ENCODE measurements at regions not wholly inside any gene's neighbourhood (a gene's known extent, or its start where the extent isn't known, plus 50 kb on each side); places are given as distances from the start of the nearest gene placed in this dataset.

DNA sequence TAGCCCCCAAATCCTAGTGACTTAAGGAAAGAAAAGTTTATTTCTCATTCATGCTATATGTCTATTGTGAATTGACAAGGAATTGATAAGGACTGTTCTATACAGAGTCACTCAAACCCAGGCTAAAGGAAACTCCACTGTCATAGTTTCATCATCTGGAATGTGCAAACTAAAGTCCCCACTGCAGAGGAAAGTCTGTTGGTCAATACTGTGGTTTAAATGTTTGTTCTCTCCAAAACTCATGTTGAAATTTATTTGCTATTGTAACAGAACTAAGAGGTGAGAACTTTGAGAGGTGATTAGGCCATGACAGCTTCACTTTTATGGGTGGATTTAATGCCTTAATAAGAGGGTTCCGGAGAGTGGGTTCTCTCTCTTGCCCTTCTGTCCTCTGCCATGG lies 149.6 kb downstream of the COX18 start:
- Mint-ChIP-seq H3K4me3 (no peak overlapping the region), H3K9me3 (peaks cover 3% of the 10 kb centered on the region), H3K27ac (no peak overlapping the region), H3K36me3 (ENCODE audit: low read depth) (no peaks in the 10 kb centered on the region), H3K4me1 (ENCODE audit: low read depth) (no peaks in the 10 kb centered on the region), H3K27me3 (no peaks in the 10 kb centered on the region)
- intact Hi-C loops (cut with micrococcal nuclease), result no loop called here

DNA sequence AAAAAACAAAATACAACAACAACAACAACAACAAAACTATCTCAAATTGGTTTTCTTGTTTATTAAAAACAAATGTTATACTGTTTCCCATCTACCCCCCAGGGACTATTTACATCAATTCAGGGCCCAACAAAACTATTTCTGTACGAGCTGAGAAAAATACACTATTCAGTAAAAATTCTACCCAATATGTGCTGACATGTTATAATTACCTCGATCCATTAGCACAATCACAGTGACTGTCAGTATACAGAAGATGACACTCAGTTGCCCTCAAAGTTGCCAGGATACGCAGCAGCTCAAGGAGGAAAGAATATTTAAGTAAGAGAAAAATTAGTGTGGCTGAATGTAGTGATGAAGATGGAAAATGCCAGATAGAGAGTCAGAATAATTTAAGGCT lies 150.1 kb downstream of the COX18 start:
- intact Hi-C loops (cut with micrococcal nuclease), result no loop called here
- H3K9me3 Mint-ChIP-seq, result no peaks in the 10 kb centered on the region
- H3K27me3 Mint-ChIP-seq, result no peaks in the 10 kb centered on the region
- H3K4me3 Mint-ChIP-seq, result no peak overlapping the region
- H3K36me3 Mint-ChIP-seq (ENCODE audit: low read depth), result no peaks in the 10 kb centered on the region
- no peaks in the 10 kb centered on the region for H3K4me1 Mint-ChIP-seq (ENCODE audit: low read depth)
- no peak overlapping the region for H3K27ac Mint-ChIP-seq

GRCh38 chr4:72918362-72918761 lies 151.2 kb downstream of the COX18 start:
- no peak overlapping the region for H3K4me3 Mint-ChIP-seq
- intact Hi-C loops (cut with micrococcal nuclease), result no loop called here

GRCh38 chr4:72911316-72911715 lies 158.2 kb downstream of the COX18 start:
- Mint-ChIP-seq H3K4me1 (ENCODE audit: low read depth) (no peaks in the 10 kb centered on the region), H3K4me3 (no peak overlapping the region), H3K36me3 (ENCODE audit: low read depth) (no peaks in the 10 kb centered on the region), H3K9me3 (peaks cover 18% of the 10 kb centered on the region), H3K27ac (no peak overlapping the region), H3K27me3 (no peaks in the 10 kb centered on the region)
- intact Hi-C loops (cut with micrococcal nuclease), result no loop called here

More at GRCh38 chr4:72918362-72918761, 151.2 kb downstream of the COX18 start:
- Mint-ChIP-seq H3K36me3 (ENCODE audit: low read depth) (no peaks in the 10 kb centered on the region), H3K4me1 (ENCODE audit: low read depth) (no peaks in the 10 kb centered on the region), H3K9me3 (no peaks in the 10 kb centered on the region), H3K27ac (no peak overlapping the region), H3K27me3 (no peaks in the 10 kb centered on the region)

- peaks cover 18% of the 10 kb centered on the region for H3K9me3 Mint-ChIP-seq
- no peak overlapping the region for H3K4me3 Mint-ChIP-seq
- H3K27me3 Mint-ChIP-seq, result no peaks in the 10 kb centered on the region
- H3K27ac Mint-ChIP-seq, result no peak overlapping the region
- H3K4me1 Mint-ChIP-seq (ENCODE audit: low read depth), result no peaks in the 10 kb centered on the region
- H3K36me3 Mint-ChIP-seq (ENCODE audit: low read depth), result no peaks in the 10 kb centered on the region
- intact Hi-C loops (cut with micrococcal nuclease), result no loop called here
Observed at GRCh38 chr4:72909461-72909860, 160.1 kb downstream of the COX18 start.

DNA sequence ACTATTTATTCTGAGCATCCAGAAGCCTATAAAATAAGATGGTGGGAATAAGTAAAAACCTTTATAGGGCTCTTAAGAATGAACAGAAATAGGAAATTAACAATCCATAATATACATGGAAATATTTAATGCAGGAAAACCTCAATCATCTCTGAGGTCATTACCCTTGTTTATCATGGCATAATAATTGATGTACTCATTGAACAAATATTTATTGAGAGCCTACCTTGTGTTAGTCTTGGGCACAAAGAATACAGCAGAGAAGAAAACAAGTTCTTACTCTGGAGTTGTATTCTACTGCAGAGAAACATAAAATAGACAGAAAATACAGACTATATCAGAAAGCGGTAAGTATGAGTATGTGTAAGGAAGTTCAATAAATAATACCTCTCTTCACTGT lies 167.2 kb downstream of the COX18 start:
- Mint-ChIP-seq H3K36me3 (ENCODE audit: low read depth) (no peaks in the 10 kb centered on the region), H3K27ac (no peak overlapping the region), H3K4me1 (ENCODE audit: low read depth) (no peaks in the 10 kb centered on the region), H3K4me3 (no peak overlapping the region), H3K27me3 (no peaks in the 10 kb centered on the region), H3K9me3 (no peaks in the 10 kb centered on the region)
- intact Hi-C loops (cut with micrococcal nuclease), result no loop called here

- Mint-ChIP-seq H3K4me1 (ENCODE audit: low read depth) (no peaks in the 10 kb centered on the region), H3K27me3 (no peaks in the 10 kb centered on the region), H3K27ac (no peak overlapping the region), H3K4me3 (no peak overlapping the region), H3K36me3 (ENCODE audit: low read depth) (no peaks in the 10 kb centered on the region), H3K9me3 (no peaks in the 10 kb centered on the region)
- intact Hi-C loops (cut with micrococcal nuclease), result no loop called here
Observed at GRCh38 chr4:72901553-72901952, 168.0 kb downstream of the COX18 start.

DNA sequence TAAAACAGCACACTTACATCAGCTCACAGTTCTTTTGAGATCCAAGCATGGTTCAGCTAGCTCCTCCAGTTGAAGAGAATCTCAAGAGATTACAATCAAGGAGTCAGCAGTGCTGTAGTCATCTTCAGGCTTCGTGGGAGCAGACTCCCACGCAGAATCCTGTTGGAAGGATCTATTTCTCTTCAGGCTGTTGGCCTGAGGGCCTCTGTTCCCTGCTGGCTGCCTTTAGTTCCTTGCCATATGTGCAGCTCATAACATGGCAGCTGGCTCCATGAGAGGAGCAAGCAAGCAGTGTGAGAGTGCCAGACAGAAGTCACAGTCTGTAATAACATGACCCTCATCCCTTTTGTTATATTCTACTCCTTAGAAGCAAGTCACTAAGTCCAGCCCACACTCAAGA lies 168.6 kb downstream of the COX18 start:
- H3K4me1 Mint-ChIP-seq (ENCODE audit: low read depth), result no peaks in the 10 kb centered on the region

GRCh38 chr4:72899621-72900020 lies 169.9 kb downstream of the COX18 start:
- intact Hi-C loops (cut with micrococcal nuclease), result no loop called here
- Mint-ChIP-seq H3K27me3 (no peaks in the 10 kb centered on the region), H3K27ac (no peak overlapping the region), H3K4me1 (ENCODE audit: low read depth) (no peaks in the 10 kb centered on the region), H3K36me3 (ENCODE audit: low read depth) (no peaks in the 10 kb centered on the region), H3K4me3 (no peak overlapping the region), H3K9me3 (no peaks in the 10 kb centered on the region)

More for the DNA sequence above, 168.6 kb downstream of the COX18 start:
- no peaks in the 10 kb centered on the region for H3K36me3 Mint-ChIP-seq (ENCODE audit: low read depth)
- intact Hi-C loops (cut with micrococcal nuclease), result no loop called here
- no peak overlapping the region for H3K4me3 Mint-ChIP-seq
- H3K9me3 Mint-ChIP-seq, result no peaks in the 10 kb centered on the region
- no peaks in the 10 kb centered on the region for H3K27me3 Mint-ChIP-seq
- no peak overlapping the region for H3K27ac Mint-ChIP-seq

- H3K9me3 Mint-ChIP-seq, result no peaks in the 10 kb centered on the region
- H3K36me3 Mint-ChIP-seq (ENCODE audit: low read depth), result no peaks in the 10 kb centered on the region
- intact Hi-C loops (cut with micrococcal nuclease), result no loop called here
- H3K27me3 Mint-ChIP-seq, result no peaks in the 10 kb centered on the region
- H3K4me3 Mint-ChIP-seq, result no peak overlapping the region
- H3K27ac Mint-ChIP-seq, result no peak overlapping the region
- no peaks in the 10 kb centered on the region for H3K4me1 Mint-ChIP-seq (ENCODE audit: low read depth)
Observed at GRCh38 chr4:72899214-72899613, 170.3 kb downstream of the COX18 start.

GRCh38 chr4:72896515-72896914 lies 173.0 kb downstream of the COX18 start:
- H3K36me3 Mint-ChIP-seq (ENCODE audit: low read depth), result no peaks in the 10 kb centered on the region
- H3K4me1 Mint-ChIP-seq (ENCODE audit: low read depth), result no peaks in the 10 kb centered on the region
- intact Hi-C loops (cut with micrococcal nuclease), result no loop called here
- no peak overlapping the region for H3K27ac Mint-ChIP-seq
- H3K27me3 Mint-ChIP-seq, result no peaks in the 10 kb centered on the region
- no peak overlapping the region for H3K4me3 Mint-ChIP-seq
- H3K9me3 Mint-ChIP-seq, result no peaks in the 10 kb centered on the region

DNA sequence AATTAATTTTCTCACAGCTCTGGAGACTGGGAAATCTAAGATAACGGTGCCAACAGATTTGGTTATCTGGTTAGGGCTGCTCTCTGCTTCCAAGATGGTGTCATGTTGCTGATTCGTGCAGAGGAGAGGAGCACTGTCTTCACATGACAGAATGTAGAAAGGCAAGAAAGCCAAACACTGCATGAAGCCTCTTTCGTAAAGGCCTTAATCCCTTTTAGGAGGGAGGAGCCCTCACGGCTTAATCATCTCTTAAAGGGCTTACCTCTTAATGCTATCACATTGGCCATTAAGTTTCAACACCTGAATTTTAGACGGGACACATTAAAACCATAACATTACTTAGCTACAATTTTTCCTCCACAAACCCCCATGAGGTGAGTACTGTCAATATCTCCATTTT lies 174.1 kb downstream of the COX18 start:
- Mint-ChIP-seq H3K4me1 (ENCODE audit: low read depth) (no peaks in the 10 kb centered on the region), H3K27ac (no peak overlapping the region), H3K27me3 (no peaks in the 10 kb centered on the region), H3K36me3 (ENCODE audit: low read depth) (no peaks in the 10 kb centered on the region), H3K9me3 (no peaks in the 10 kb centered on the region), H3K4me3 (no peak overlapping the region)
- intact Hi-C loops (cut with micrococcal nuclease), result no loop called here

- H3K36me3 Mint-ChIP-seq (ENCODE audit: low read depth), result no peaks in the 10 kb centered on the region
- no peaks in the 10 kb centered on the region for H3K9me3 Mint-ChIP-seq
- no peak overlapping the region for H3K27ac Mint-ChIP-seq
- intact Hi-C loops (cut with micrococcal nuclease), result no loop called here
- no peaks in the 10 kb centered on the region for H3K27me3 Mint-ChIP-seq
- H3K4me1 Mint-ChIP-seq (ENCODE audit: low read depth), result no peaks in the 10 kb centered on the region
- no peak overlapping the region for H3K4me3 Mint-ChIP-seq
Observed at GRCh38 chr4:72893354-72894066, 176.0 kb downstream of the COX18 start.

- H3K4me1 Mint-ChIP-seq (ENCODE audit: low read depth), result no peaks in the 10 kb centered on the region
- H3K4me3 Mint-ChIP-seq, result no peak overlapping the region
- H3K27me3 Mint-ChIP-seq, result no peaks in the 10 kb centered on the region
- intact Hi-C loops (cut with micrococcal nuclease), result no loop called here
- H3K36me3 Mint-ChIP-seq (ENCODE audit: low read depth), result no peaks in the 10 kb centered on the region
- H3K9me3 Mint-ChIP-seq, result peaks cover 4% of the 10 kb centered on the region
- H3K27ac Mint-ChIP-seq, result no peak overlapping the region
Observed at GRCh38 chr4:72888331-72888730, 181.2 kb downstream of the COX18 start.

DNA sequence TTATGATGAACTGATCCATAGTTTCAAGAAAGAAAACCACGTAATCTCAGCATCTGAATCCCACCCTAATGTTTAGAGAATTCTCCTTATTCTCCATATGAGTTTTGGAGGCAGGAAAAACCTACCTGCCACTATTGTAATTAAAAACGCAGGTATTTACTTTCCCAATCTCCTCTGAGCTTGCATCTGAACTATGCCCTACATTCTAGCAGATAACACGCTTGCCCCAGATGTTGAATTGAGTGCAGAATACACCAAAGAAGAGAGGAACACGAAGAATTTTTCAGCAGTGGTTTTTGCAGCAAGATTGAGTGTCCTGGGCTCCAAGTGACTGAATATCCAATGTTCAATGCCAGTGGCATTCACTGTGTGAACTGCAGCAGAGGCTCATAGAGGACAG lies 182.4 kb downstream of the COX18 start:
- intact Hi-C loops (cut with micrococcal nuclease), result no loop called here
- no peak overlapping the region for H3K27ac Mint-ChIP-seq
- H3K36me3 Mint-ChIP-seq (ENCODE audit: low read depth), result no peaks in the 10 kb centered on the region
- H3K4me3 Mint-ChIP-seq, result no peak overlapping the region
- H3K27me3 Mint-ChIP-seq, result no peaks in the 10 kb centered on the region
- peaks cover 16% of the 10 kb centered on the region for H3K9me3 Mint-ChIP-seq
- H3K4me1 Mint-ChIP-seq (ENCODE audit: low read depth), result no peaks in the 10 kb centered on the region

Data from dendritic cell treated with granulocyte-macrophage colony-stimulating factor and Interleukin-4, amounts not matched to agents 40 ng/mL and 50 ng/mL, for 4 days (primary cell).